D721Med (cell line): ENCODE measurements at regions not wholly inside any gene's neighbourhood (a gene's known extent, or its start where the extent isn't known, plus 50 kb on each side); places are given as distances from the start of the nearest gene placed in this dataset.
"Not testable (repeated sequence)": the region's sequence is repeated elsewhere in the genome, so short reads cannot be mapped to it uniquely, and the experiment has no call there.

Experiments used
- DNase-seq: peaks from one replicate; pipeline ENCODE4 v3.0.0; 2011; ENCODE audit warnings: low spot score; ENCODE audit not compliant: insufficient read length
- FAIRE-seq: peaks from 2 replicates; lab custom pipeline; 2011; peaks lifted over from hg19 to GRCh38; lab: Jason Lieb, UNC
- CTCF ChIP-seq: IDR thresholded peaks from 2 replicates; pipeline ENCODE4 v1.5.1; 2012; ENCODE audit warnings: mild to moderate bottlenecking, control low read depth; ENCODE audit not compliant: insufficient read depth; ENCODE audit errors: missing control alignments

DNA sequence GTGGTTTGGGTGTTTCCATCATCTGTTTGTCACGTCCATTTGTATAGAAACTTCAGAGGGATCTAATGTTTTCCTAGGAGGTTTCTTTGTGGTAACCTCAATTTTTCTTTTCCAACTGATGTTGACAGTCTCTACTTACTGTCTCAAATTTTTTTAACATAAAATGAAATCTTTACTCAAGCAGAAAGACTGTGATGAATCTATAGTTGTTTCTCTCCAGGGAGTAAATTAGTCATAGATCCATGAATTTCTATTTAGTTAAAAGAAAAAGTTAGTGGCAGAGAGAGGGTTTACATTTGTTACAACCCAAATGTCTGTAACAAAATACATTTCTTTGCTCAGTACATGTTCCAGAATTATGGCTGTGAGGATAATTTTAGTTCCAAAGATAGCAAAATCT is 161.6 kb downstream of the DISP1 start:
- no peak for TF ChIP-seq CTCF
- no peak for DNase-seq
- peak; percentile 58 for FAIRE-seq

GRCh38 chr1:222977294-222977693 is 162.5 kb downstream of the DISP1 start:
- not testable (repeated sequence) for FAIRE-seq, DNase-seq

- no peak for TF ChIP-seq CTCF
- FAIRE-seq: no peak
- no peak for DNase-seq
Measured at GRCh38 chr1:222979561-222979960, 163.5 kb downstream of the TLR5 start.

DNA sequence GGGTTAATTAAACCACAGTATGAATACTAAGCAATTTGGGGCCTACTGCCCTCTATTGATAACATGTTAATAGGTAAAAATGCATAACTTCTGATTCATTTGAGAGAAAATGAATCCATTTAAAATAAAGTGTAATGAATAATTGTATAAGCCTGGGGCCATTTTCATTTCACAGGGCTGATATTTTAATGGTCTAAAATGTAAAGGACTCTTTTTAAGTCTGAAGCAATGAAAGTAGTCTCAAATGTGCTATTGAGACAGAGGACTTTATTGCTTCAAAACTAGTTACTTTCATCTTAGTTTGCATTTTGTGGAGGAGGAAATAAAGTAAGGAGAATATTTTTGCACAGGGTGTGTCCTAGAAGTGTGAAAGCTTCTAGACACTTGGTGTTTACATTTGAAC is 155.4 kb downstream of the TLR5 start:
- TF ChIP-seq CTCF: no peak
- FAIRE-seq: no peak
- DNase-seq: no peak

DNA sequence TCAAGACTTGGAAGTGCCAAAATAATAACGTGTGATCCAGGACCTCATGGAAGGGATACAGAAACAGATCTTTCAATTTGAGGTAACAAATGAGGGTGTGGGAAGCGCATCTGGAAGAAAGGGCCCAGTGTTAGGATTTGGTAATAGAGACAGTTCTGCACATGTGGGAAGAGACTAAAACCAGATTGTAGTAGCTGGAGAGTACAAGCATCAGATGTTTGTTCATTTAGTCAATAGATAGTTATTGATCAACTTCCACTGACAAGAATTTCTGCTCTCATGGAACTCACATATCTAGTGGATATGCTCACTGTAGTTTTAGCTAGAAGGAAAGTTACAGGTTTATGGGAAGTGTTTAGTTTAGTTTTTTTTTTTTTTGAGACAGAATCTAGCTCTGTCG is 153.6 kb downstream of the TLR5 start:
- FAIRE-seq: no peak
- DNase-seq: no peak
- no peak for TF ChIP-seq CTCF

DNA sequence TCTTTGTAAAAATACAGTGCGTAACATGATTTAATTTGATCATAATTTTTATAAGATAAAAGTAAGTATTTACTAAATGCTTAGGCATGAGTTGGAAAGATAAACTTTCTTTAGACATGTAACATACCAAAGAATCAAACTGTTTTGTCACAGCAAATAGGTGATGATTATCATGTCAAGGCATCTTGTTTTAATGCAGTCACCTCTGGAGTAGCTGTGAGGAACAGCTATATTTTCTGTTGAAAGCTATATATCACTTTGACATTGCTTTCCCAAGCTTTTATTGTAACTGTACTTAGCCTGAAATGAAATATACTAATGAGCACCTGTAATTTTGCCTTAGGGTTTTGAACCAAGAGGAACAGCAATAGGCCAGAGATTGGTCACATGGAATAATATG is 151.9 kb downstream of the TLR5 start:
- no peak for DNase-seq
- FAIRE-seq: no peak
- no peak for TF ChIP-seq CTCF

DNA sequence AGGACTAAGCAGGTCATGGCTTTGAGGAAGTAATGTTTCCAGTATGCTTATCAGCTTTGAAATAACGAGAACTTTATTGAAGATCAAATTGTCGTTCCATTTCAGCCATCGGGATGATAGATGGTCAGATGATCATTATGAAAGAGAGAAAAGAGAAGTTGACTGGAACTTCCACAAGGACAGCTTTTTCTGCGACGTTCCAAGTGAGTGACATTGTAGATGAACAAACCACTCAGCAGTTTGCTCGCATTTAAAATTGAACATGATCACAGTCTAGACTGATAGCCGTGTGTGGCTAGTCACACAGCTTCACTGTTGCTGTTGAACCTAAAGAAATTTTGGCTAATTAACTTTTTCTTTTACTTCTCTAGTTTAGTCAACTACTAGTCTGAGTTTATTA is 151.1 kb downstream of the TLR5 start:
- FAIRE-seq: no peak
- no peak for DNase-seq
- TF ChIP-seq CTCF: no peak
